Activated naive CD4-positive, alpha-beta T cell treated with anti-CD3 and anti-CD28 coated beads for 36 hours (primary cell): ENCODE measurements at regions not wholly inside any gene's neighbourhood (a gene's known extent, or its start where the extent isn't known, plus 50 kb on each side); places are given as distances from the start of the nearest gene placed in this dataset.
"Not testable (repeated sequence)": the region's sequence is repeated elsewhere in the genome, so short reads cannot be mapped to it uniquely, and the experiment has no call there.

ENCODE experiments used
- CTCF ChIA-PET: fragments of 350-600 bp; sonication (Branson Sonifier 250); formaldehyde crosslinking; loops from one replicate; lab custom pipeline; 2021; ENCODE audit warnings: antibody characterized with exemption; lab: Charles Lee
- DNase-seq: peaks from one replicate; pipeline ENCODE4 v3.0.0-alpha.2; 2020
- H3K27ac Mint-ChIP-seq: one replicate; pipeline ENCODE4 v1.8.0; 2021; ENCODE audit warnings: mild to moderate bottlenecking, mixed read lengths
- H3K27me3 Mint-ChIP-seq: one replicate; pipeline ENCODE4 v1.8.0; 2021; ENCODE audit warnings: low read depth, mixed read lengths
- H3K36me3 Mint-ChIP-seq: one replicate; pipeline ENCODE4 v1.8.0; 2021; ENCODE audit warnings: low read depth, mixed read lengths
- H3K4me1 Mint-ChIP-seq: one replicate; pipeline ENCODE4 v1.8.0; 2021; ENCODE audit warnings: low read depth, mixed read lengths
- H3K4me3 Mint-ChIP-seq: one replicate; pipeline ENCODE4 v1.8.0; 2021; ENCODE audit warnings: mild to moderate bottlenecking, moderate library complexity, mixed read lengths
- H3K9me3 Mint-ChIP-seq: one replicate; pipeline ENCODE4 v1.8.0; 2021; ENCODE audit warnings: mixed read lengths
- intact Hi-C: fragments of 100-400 bp; cut with micrococcal nuclease; formaldehyde crosslinking; loops from one replicate; pipeline ENCODE4 v1.15.1; 2023

- Mint-ChIP-seq H3K4me1 (no peaks in the 10 kb centered on the region), H3K27me3 (no peaks in the 10 kb centered on the region), H3K4me3 (no peak overlapping the region), H3K9me3 (peaks cover 5% of the 10 kb centered on the region), H3K27ac (no peak overlapping the region), H3K36me3 (peaks cover 2% of the 10 kb centered on the region)
- intact Hi-C loops: no loop called here
- DNase-seq: no peak
- CTCF ChIA-PET: no interaction called here
Observed at GRCh38 chr6:134577998-134578397, 260.1 kb upstream of the SGK1 start.

- H3K4me3 Mint-ChIP-seq: no peak overlapping the region
- DNase-seq: no peak
- no peaks in the 10 kb centered on the region for H3K27me3 Mint-ChIP-seq
- H3K27ac Mint-ChIP-seq: no peak overlapping the region
- intact Hi-C loops: no loop called here
- peaks cover under 1% of the 10 kb centered on the region for H3K4me1 Mint-ChIP-seq
- peaks cover 5% of the 10 kb centered on the region for H3K9me3 Mint-ChIP-seq
- CTCF ChIA-PET: no interaction called here
- H3K36me3 Mint-ChIP-seq: peaks cover 2% of the 10 kb centered on the region
Observed at GRCh38 chr6:134575221-134575620, 257.3 kb upstream of the SGK1 start.

DNA sequence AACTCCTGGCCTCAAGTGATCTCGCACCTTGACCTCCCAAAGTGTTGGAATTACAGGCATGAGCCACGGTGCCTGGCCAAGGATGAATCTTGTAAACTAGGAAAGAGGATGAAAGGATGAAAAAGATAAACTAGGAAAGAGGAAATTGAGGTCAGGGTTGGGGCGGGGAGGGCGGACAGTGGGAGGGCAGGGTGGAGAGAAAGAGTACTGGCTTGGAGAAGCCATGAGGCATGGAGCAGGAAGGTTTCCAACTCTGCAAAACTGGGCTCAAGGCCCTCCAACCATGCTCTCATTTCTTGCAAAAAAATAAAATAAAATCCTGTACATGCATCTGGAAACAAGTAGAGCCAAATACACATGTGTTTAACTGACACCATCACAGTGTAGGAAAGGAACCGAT is 256.6 kb upstream of the SGK1 start:
- DNase-seq: no peak
- H3K27me3 Mint-ChIP-seq: no peaks in the 10 kb centered on the region
- no peaks in the 10 kb centered on the region for H3K9me3 Mint-ChIP-seq
- peaks cover 7% of the 10 kb centered on the region for H3K4me1 Mint-ChIP-seq
- H3K27ac Mint-ChIP-seq: no peak overlapping the region
- intact Hi-C loops: no loop called here
- CTCF ChIA-PET: no interaction called here
- H3K36me3 Mint-ChIP-seq: no peaks in the 10 kb centered on the region
- H3K4me3 Mint-ChIP-seq: no peak overlapping the region

GRCh38 chr6:134569996-134570395 is 252.1 kb upstream of the SGK1 start:
- H3K4me1 Mint-ChIP-seq: peaks cover 12% of the 10 kb centered on the region
- DNase-seq, H3K4me3 Mint-ChIP-seq, H3K36me3 Mint-ChIP-seq, CTCF ChIA-PET, H3K27ac Mint-ChIP-seq, H3K27me3 Mint-ChIP-seq, H3K9me3 Mint-ChIP-seq: not testable (repeated sequence)
- intact Hi-C loops: loop anchor here (1.0 kb wide), 1 partner anchor 323 kb away; no protein-coding TSS in a partner anchor

DNA sequence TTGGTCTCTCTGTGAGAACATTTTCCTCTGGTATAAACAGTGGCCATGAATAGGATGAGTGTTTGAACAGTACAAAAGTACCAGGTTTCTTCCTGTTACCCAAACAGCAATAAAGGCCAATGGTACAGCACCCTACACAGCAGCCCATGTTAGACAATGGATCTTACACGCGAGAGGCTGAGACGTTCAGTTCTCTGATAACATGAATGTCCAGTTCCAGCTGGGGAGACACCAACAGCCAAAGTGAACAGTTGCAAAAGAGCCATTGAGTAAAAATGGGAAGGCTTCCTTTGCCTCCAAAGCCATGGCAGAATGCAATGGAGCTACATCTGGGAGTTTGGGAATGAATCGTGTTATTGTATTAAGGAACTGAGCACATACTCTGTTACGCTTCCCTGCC is 246.8 kb upstream of the SGK1 start:
- CTCF ChIA-PET: interaction anchor here (1.0 kb wide), 1 partner anchor 385 kb away, joined by 3 read pairs; no protein-coding TSS in a partner anchor
- no peaks in the 10 kb centered on the region for H3K27me3 Mint-ChIP-seq
- DNase-seq: no peak
- no peak overlapping the region for H3K27ac Mint-ChIP-seq
- no peak overlapping the region for H3K4me3 Mint-ChIP-seq
- H3K36me3 Mint-ChIP-seq: no peaks in the 10 kb centered on the region
- H3K4me1 Mint-ChIP-seq: peaks cover 7% of the 10 kb centered on the region
- H3K9me3 Mint-ChIP-seq: no peaks in the 10 kb centered on the region
- intact Hi-C loops: no loop called here

GRCh38 chr6:134560019-134560418 is 242.1 kb upstream of the SGK1 start:
- Mint-ChIP-seq H3K9me3 (peaks cover 3% of the 10 kb centered on the region), H3K27me3 (no peaks in the 10 kb centered on the region), H3K36me3 (no peaks in the 10 kb centered on the region), H3K4me3 (no peak overlapping the region), H3K4me1 (no peaks in the 10 kb centered on the region), H3K27ac (no peak overlapping the region)
- intact Hi-C loops: no loop called here
- CTCF ChIA-PET: no interaction called here
- no peak for DNase-seq

DNA sequence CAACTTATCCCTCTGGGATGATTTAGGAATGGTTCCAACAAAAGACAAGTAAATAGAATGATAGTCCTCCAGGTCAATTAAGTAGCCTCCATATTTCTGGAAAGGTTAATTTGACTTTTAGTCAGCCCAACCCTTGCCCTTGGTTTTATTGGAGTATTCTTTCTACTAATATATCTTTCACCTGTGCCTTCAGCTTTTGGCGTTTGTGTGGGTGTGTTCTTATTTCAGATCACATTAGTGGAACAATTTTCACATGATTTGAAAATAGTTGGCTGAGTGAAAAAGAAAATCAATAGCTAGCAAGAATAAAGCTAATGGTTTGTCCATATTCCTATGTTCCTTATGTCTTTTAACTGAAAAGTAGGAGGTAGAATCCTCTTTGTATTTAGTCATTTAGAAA is 239.6 kb upstream of the SGK1 start:
- Mint-ChIP-seq H3K27ac (no peak overlapping the region), H3K36me3 (no peaks in the 10 kb centered on the region), H3K4me1 (no peaks in the 10 kb centered on the region), H3K4me3 (no peak overlapping the region), H3K9me3 (peaks cover 3% of the 10 kb centered on the region), H3K27me3 (no peaks in the 10 kb centered on the region)
- intact Hi-C loops: no loop called here
- CTCF ChIA-PET: no interaction called here
- DNase-seq: no peak

DNA sequence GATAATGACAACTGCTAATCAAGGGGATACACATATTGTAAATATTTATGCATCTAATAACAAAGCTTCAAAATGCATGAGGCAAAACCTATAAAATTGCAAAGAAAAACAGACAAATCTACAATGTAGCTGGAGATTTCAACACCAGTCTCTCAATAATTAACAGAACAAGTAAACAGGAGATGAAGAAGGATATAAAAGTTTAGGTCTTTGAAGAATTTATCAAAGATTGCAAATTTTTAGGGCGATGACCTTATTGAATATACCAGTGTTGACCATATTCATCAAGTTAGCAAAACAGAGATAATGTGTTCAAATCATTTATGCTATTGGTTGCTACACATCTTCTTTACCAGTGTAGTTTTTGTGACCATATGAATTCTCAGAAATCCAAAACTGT is 237.8 kb upstream of the SGK1 start:
- intact Hi-C loops: no loop called here
- no peak overlapping the region for H3K4me3 Mint-ChIP-seq
- CTCF ChIA-PET: no interaction called here

GRCh38 chr6:134553936-134554335 is 236.0 kb upstream of the SGK1 start:
- no peak overlapping the region for H3K27ac Mint-ChIP-seq
- no peaks in the 10 kb centered on the region for H3K36me3 Mint-ChIP-seq
- DNase-seq: no peak
- intact Hi-C loops: no loop called here
- CTCF ChIA-PET: no interaction called here
- H3K4me1 Mint-ChIP-seq: no peaks in the 10 kb centered on the region
- H3K27me3 Mint-ChIP-seq: no peaks in the 10 kb centered on the region
- peaks cover 3% of the 10 kb centered on the region for H3K9me3 Mint-ChIP-seq
- no peak overlapping the region for H3K4me3 Mint-ChIP-seq

More for the DNA sequence above, 237.8 kb upstream of the SGK1 start:
- H3K27ac Mint-ChIP-seq: no peak overlapping the region
- DNase-seq: no peak
- no peaks in the 10 kb centered on the region for H3K36me3 Mint-ChIP-seq
- H3K27me3 Mint-ChIP-seq: no peaks in the 10 kb centered on the region
- H3K9me3 Mint-ChIP-seq: peaks cover 3% of the 10 kb centered on the region
- H3K4me1 Mint-ChIP-seq: no peaks in the 10 kb centered on the region

- CTCF ChIA-PET: interaction anchor here (1.9 kb wide), 1 partner anchor 90 kb away, joined by 7 read pairs; no protein-coding TSS in a partner anchor
Observed at GRCh38 chr6:134551245-134551960, 233.5 kb upstream of the SGK1 start.

GRCh38 chr6:134550604-134551003 is 232.7 kb upstream of the SGK1 start:
- no peak overlapping the region for H3K4me3 Mint-ChIP-seq
- intact Hi-C loops: no loop called here
- H3K27ac Mint-ChIP-seq: no peak overlapping the region
- H3K27me3 Mint-ChIP-seq: no peaks in the 10 kb centered on the region
- DNase-seq: no peak
- CTCF ChIA-PET: interaction anchor here (0.6 kb wide), 1 partner anchor 268 kb away, joined by 3 read pairs; no protein-coding TSS in a partner anchor
- H3K36me3 Mint-ChIP-seq: no peaks in the 10 kb centered on the region
- H3K9me3 Mint-ChIP-seq: no peaks in the 10 kb centered on the region
- no peaks in the 10 kb centered on the region for H3K4me1 Mint-ChIP-seq

More at GRCh38 chr6:134551245-134551960, 233.5 kb upstream of the SGK1 start:
- Mint-ChIP-seq H3K27me3 (no peaks in the 10 kb centered on the region), H3K36me3 (no peaks in the 10 kb centered on the region), H3K27ac (no peak overlapping the region), H3K9me3 (no peaks in the 10 kb centered on the region), H3K4me1 (no peaks in the 10 kb centered on the region), H3K4me3 (no peak overlapping the region)
- intact Hi-C loops: no loop called here
- no peak for DNase-seq

GRCh38 chr6:134549854-134550253 is 231.9 kb upstream of the SGK1 start:
- no peak overlapping the region for H3K4me3 Mint-ChIP-seq
- intact Hi-C loops: no loop called here
- DNase-seq: no peak
- H3K27me3 Mint-ChIP-seq: no peaks in the 10 kb centered on the region
- H3K9me3 Mint-ChIP-seq: no peaks in the 10 kb centered on the region
- H3K4me1 Mint-ChIP-seq: no peaks in the 10 kb centered on the region
- H3K36me3 Mint-ChIP-seq: no peaks in the 10 kb centered on the region
- CTCF ChIA-PET: no interaction called here
- H3K27ac Mint-ChIP-seq: no peak overlapping the region

DNA sequence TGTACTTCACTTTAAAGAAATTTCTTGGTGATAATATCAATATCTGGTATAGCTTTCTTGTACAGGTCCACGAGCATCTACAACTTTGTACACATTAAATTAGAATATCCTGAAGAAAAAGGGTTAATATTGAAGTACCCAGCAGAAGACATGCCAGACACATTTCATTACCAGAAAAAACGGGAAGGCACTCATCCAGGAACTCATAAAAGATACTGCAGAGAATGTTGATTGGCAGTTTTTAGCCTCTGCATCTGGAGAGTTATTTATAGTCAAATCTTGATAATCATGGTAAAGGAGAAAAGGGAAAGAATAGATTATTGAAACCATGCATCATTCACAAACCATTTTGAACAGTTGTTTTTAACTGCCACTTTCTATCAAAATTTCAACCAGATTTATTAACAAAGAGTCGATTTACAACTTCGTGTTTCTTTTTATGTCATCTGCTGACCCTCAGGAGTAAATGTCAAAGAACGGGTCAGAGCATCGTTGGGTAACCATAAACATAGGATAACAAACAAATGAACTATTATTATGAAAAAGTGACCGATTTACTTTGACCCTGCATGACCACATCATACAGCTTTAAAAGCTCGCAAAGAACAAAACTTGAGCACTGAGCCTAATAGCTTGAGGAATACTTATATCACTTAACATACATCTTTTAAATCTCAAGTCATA is 229.2 kb upstream of the SGK1 start:
- DNase-seq: no peak
- Mint-ChIP-seq H3K9me3 (no peaks in the 10 kb centered on the region), H3K27me3 (no peaks in the 10 kb centered on the region), H3K27ac (no peak overlapping the region), H3K4me1 (peaks cover 11% of the 10 kb centered on the region), H3K36me3 (no peaks in the 10 kb centered on the region), H3K4me3 (no peak overlapping the region)
- CTCF ChIA-PET: no interaction called here
- intact Hi-C loops: no loop called here
